D721Med (cell line): ENCODE measurements at regions not wholly inside any gene's neighbourhood (a gene's known extent, or its start where the extent isn't known, plus 50 kb on each side); places are given as distances from the start of the nearest gene placed in this dataset.
"Not testable (repeated sequence)": the region's sequence is repeated elsewhere in the genome, so short reads cannot be mapped to it uniquely, and the experiment has no call there.

ENCODE experiments used
- DNase-seq: peaks from one replicate; pipeline ENCODE4 v3.0.0; 2011; ENCODE audit warnings: low spot score; ENCODE audit not compliant: insufficient read length
- FAIRE-seq: peaks from 2 replicates; lab custom pipeline; 2011; peaks lifted over from hg19 to GRCh38; lab: Jason Lieb, UNC
- CTCF ChIP-seq: IDR thresholded peaks from 2 replicates; pipeline ENCODE4 v1.5.1; 2012; ENCODE audit warnings: mild to moderate bottlenecking, control low read depth; ENCODE audit not compliant: insufficient read depth; ENCODE audit errors: missing control alignments

- no peak for TF ChIP-seq CTCF
- DNase-seq (no peak), FAIRE-seq (no peak)
Measured at GRCh38 chr2:142509401-142509800, 368.1 kb upstream of the KYNU start.

GRCh38 chr2:142504754-142505153 lies 372.7 kb upstream of the KYNU start:
- DNase-seq: no peak
- no peak for TF ChIP-seq CTCF
- FAIRE-seq: no peak

GRCh38 chr2:142502402-142502801 lies 371.6 kb upstream of the LRP1B start:
- no peak for TF ChIP-seq CTCF
- peak; percentile 97 for FAIRE-seq
- peak; percentile 25 for DNase-seq

GRCh38 chr2:142495141-142495540 lies 364.3 kb upstream of the LRP1B start:
- no peak for TF ChIP-seq CTCF
- DNase-seq (no peak), FAIRE-seq (no peak)

- FAIRE-seq, DNase-seq: not testable (repeated sequence)
Measured at GRCh38 chr2:142489631-142490030, 358.8 kb upstream of the LRP1B start.

- no peak for TF ChIP-seq CTCF
- DNase-seq (no peak), FAIRE-seq (no peak)
Measured at GRCh38 chr2:142484111-142484510, 353.3 kb upstream of the LRP1B start.

- FAIRE-seq (no peak), DNase-seq (no peak)
- no peak for TF ChIP-seq CTCF
Measured at GRCh38 chr2:142483653-142484052, 352.8 kb upstream of the LRP1B start.

- no peak for FAIRE-seq
- TF ChIP-seq CTCF: no peak
- DNase-seq: no peak
Measured at GRCh38 chr2:142478206-142478605, 347.4 kb upstream of the LRP1B start.
